ENCODE measurements at regions not wholly inside any gene's neighbourhood (a gene's known extent, or its start where the extent isn't known, plus 50 kb on each side); places are given as distances from the start of the nearest gene placed in this dataset.

- intact Hi-C loops (cut with DNase I), result no loop called here
- H3K4me3 ChIP-seq (ENCODE audit: low read length in 3 of 3), result no peak overlapping the region
- no peaks in the 10 kb centered on the region for H3K27me3 ChIP-seq (ENCODE audit: control insufficient read depth, insufficient read depth, low read length)
- no peak overlapping the region for H3K27ac ChIP-seq (ENCODE audit: low read depth in 2 of 2, low read length in 2 of 2)
- H3K9me3 ChIP-seq (ENCODE audit: control insufficient read depth in 2 of 3, insufficient read depth in 1 of 3, low read length in 3 of 3), result no peaks in the 10 kb centered on the region
- no peaks in the 10 kb centered on the region for H3K4me1 ChIP-seq (ENCODE audit: control insufficient read depth in 2 of 3, insufficient read depth in 2 of 3, low read depth in 1 of 3, low read length in 3 of 3)
- no peaks in the 10 kb centered on the region for H3K36me3 ChIP-seq (ENCODE audit: control insufficient read depth in 2 of 3, insufficient read depth in 3 of 3, low read length in 3 of 3)
- H3K9ac ChIP-seq (ENCODE audit: low read length in 3 of 3), result no peak overlapping the region
- DNase-seq (peak in 2 of 5 donors; percentile 17 to 37), FAIRE-seq (no peak)
- no peak for TF ChIP-seq CTCF (IDR thresholded peaks at IDR 0.05; ENCODE audit: borderline replicate concordance, extremely low read depth, insufficient read depth)
These were observed 102.4 kb upstream of the LRIG1 start for GRCh38 chr3:66603151-66603611.

GRCh38 chr3:66604481-66604880, 103.7 kb upstream of the LRIG1 start:
- DNase-seq, result no peak
- no peak overlapping the region for H3K9ac ChIP-seq (ENCODE audit: low read length in 3 of 3)
- intact Hi-C loops (cut with DNase I), result no loop called here
- FAIRE-seq, result no peak
- TF ChIP-seq CTCF (IDR thresholded peaks at IDR 0.05; ENCODE audit: borderline replicate concordance, extremely low read depth, insufficient read depth), result no peak
- no peak overlapping the region for H3K4me3 ChIP-seq (ENCODE audit: low read length in 3 of 3)
- no peaks in the 10 kb centered on the region for H3K27me3 ChIP-seq (ENCODE audit: control insufficient read depth, insufficient read depth, low read length)
- H3K4me1 ChIP-seq (ENCODE audit: control insufficient read depth in 2 of 3, insufficient read depth in 2 of 3, low read depth in 1 of 3, low read length in 3 of 3), result no peaks in the 10 kb centered on the region
- no peaks in the 10 kb centered on the region for H3K9me3 ChIP-seq (ENCODE audit: control insufficient read depth in 2 of 3, insufficient read depth in 1 of 3, low read length in 3 of 3)
- no peaks in the 10 kb centered on the region for H3K36me3 ChIP-seq (ENCODE audit: control insufficient read depth in 2 of 3, insufficient read depth in 3 of 3, low read length in 3 of 3)
- no peak overlapping the region for H3K27ac ChIP-seq (ENCODE audit: low read depth in 2 of 2, low read length in 2 of 2)

GRCh38 chr3:66606126-66606525, 105.3 kb upstream of the LRIG1 start:
- FAIRE-seq (no peak), DNase-seq (no peak)
- H3K9me3 ChIP-seq (ENCODE audit: control insufficient read depth in 2 of 3, insufficient read depth in 1 of 3, low read length in 3 of 3), result no peaks in the 10 kb centered on the region
- no peak for TF ChIP-seq CTCF (IDR thresholded peaks at IDR 0.05; ENCODE audit: borderline replicate concordance, extremely low read depth, insufficient read depth)
- H3K9ac ChIP-seq (ENCODE audit: low read length in 3 of 3), result no peak overlapping the region
- intact Hi-C loops (cut with DNase I), result no loop called here
- no peak overlapping the region for H3K27ac ChIP-seq (ENCODE audit: low read depth in 2 of 2, low read length in 2 of 2)
- no peaks in the 10 kb centered on the region for H3K27me3 ChIP-seq (ENCODE audit: control insufficient read depth, insufficient read depth, low read length)
- no peaks in the 10 kb centered on the region for H3K36me3 ChIP-seq (ENCODE audit: control insufficient read depth in 2 of 3, insufficient read depth in 3 of 3, low read length in 3 of 3)
- no peak overlapping the region for H3K4me3 ChIP-seq (ENCODE audit: low read length in 3 of 3)
- no peaks in the 10 kb centered on the region for H3K4me1 ChIP-seq (ENCODE audit: control insufficient read depth in 2 of 3, insufficient read depth in 2 of 3, low read depth in 1 of 3, low read length in 3 of 3)

- FAIRE-seq, result no peak
These were observed 106.0 kb upstream of the LRIG1 start for GRCh38 chr3:66606868-66607267.

More at GRCh38 chr3:66606868-66607267, 106.0 kb upstream of the LRIG1 start:
- Histone ChIP-seq H3K4me3 (ENCODE audit: low read length in 3 of 3) (no peak overlapping the region), H3K36me3 (ENCODE audit: control insufficient read depth in 2 of 3, insufficient read depth in 3 of 3, low read length in 3 of 3) (no peaks in the 10 kb centered on the region), H3K27me3 (ENCODE audit: control insufficient read depth, insufficient read depth, low read length) (no peaks in the 10 kb centered on the region), H3K9me3 (ENCODE audit: control insufficient read depth in 2 of 3, insufficient read depth in 1 of 3, low read length in 3 of 3) (no peaks in the 10 kb centered on the region), H3K9ac (ENCODE audit: low read length in 3 of 3) (no peak overlapping the region), H3K27ac (ENCODE audit: low read depth in 2 of 2, low read length in 2 of 2) (no peak overlapping the region), H3K4me1 (ENCODE audit: control insufficient read depth in 2 of 3, insufficient read depth in 2 of 3, low read depth in 1 of 3, low read length in 3 of 3) (no peaks in the 10 kb centered on the region)
- DNase-seq, result no peak
- intact Hi-C loops (cut with DNase I), result no loop called here
- no peak for TF ChIP-seq CTCF (IDR thresholded peaks at IDR 0.05; ENCODE audit: borderline replicate concordance, extremely low read depth, insufficient read depth)

All from kidney (tissue), 13 donors.